ENCODE measurements at regions not wholly inside any gene's neighbourhood (a gene's known extent, or its start where the extent isn't known, plus 50 kb on each side); places are given as distances from the start of the nearest gene placed in this dataset.

GRCh38 chr5:143646961-143647360, 165.0 kb upstream of the HMHB1 start:
- Mint-ChIP-seq H3K4me3 (ENCODE audit: unreplicated experiment) (no peak overlapping the region), H3K36me3 (ENCODE audit: low read depth) (no peaks in the 10 kb centered on the region), H3K27ac (ENCODE audit: unreplicated experiment) (no peak overlapping the region), H3K9me3 (ENCODE audit: low read depth) (no peaks in the 10 kb centered on the region), H3K27me3 (ENCODE audit: low read depth) (no peaks in the 10 kb centered on the region), H3K4me1 (ENCODE audit: low read depth) (peaks cover 18% of the 10 kb centered on the region)
- no peak for DNase-seq (ENCODE audit: low spot score)
- no peak for TF ChIP-seq CTCF (IDR thresholded peaks at IDR 0.05)

DNA sequence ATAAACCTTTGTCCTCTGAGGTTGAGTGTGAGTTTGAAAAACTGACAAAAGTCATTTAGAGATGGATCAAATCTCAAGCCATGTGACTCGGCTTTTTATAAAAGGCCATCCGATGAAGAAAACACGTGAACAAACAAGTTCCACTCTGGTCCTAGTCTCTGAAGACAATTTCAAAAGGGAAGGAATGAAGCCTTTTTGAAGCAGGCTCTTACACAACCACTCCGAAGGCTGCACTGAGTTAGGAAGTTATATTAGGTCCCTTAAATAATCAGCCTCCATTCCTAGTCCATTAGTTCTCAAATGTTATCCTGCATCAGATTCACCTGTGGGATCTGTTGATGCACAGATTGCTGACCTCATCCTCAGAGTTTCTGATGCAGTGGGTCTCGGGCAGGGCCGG, 166.6 kb upstream of the HMHB1 start:
- H3K27ac Mint-ChIP-seq (ENCODE audit: unreplicated experiment) = no peak overlapping the region
- H3K9me3 Mint-ChIP-seq (ENCODE audit: low read depth) = no peaks in the 10 kb centered on the region
- H3K27me3 Mint-ChIP-seq (ENCODE audit: low read depth) = no peaks in the 10 kb centered on the region
- H3K4me1 Mint-ChIP-seq (ENCODE audit: low read depth) = peaks cover 24% of the 10 kb centered on the region
- no peak overlapping the region for H3K4me3 Mint-ChIP-seq (ENCODE audit: unreplicated experiment)
- DNase-seq (ENCODE audit: low spot score) = no peak
- no peak for TF ChIP-seq CTCF (IDR thresholded peaks at IDR 0.05)
- H3K36me3 Mint-ChIP-seq (ENCODE audit: low read depth) = no peaks in the 10 kb centered on the region

- TF ChIP-seq CTCF (IDR thresholded peaks at IDR 0.05) = no peak
- no peak overlapping the region for H3K27ac Mint-ChIP-seq (ENCODE audit: unreplicated experiment)
- no peaks in the 10 kb centered on the region for H3K27me3 Mint-ChIP-seq (ENCODE audit: low read depth)
- no peak for DNase-seq (ENCODE audit: low spot score)
- peaks cover 2% of the 10 kb centered on the region for H3K9me3 Mint-ChIP-seq (ENCODE audit: low read depth)
- no peak overlapping the region for H3K4me3 Mint-ChIP-seq (ENCODE audit: unreplicated experiment)
- H3K4me1 Mint-ChIP-seq (ENCODE audit: low read depth) = peaks cover 21% of the 10 kb centered on the region
- H3K36me3 Mint-ChIP-seq (ENCODE audit: low read depth) = no peaks in the 10 kb centered on the region
Observed at GRCh38 chr5:143644727-143645126, 167.2 kb upstream of the HMHB1 start.

DNA sequence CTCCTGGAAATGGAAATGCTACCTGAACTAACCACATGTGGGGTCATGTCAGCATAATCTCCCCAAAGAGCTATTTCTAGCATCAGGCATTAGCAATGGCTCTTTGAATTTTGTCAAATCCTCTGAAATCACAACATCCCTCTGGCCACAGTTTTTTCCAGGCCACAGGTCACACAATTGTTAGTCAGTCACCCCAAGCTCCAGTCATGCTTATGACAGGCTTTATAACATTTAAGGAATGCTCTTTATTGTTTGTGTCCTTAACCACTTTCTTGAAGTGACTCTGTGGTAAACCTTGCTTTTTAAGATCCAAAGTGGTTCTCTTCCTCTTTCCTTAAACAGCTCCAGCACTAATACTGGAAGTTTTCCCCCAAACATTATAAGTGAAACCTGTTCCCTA, 169.2 kb upstream of the HMHB1 start:
- H3K4me1 Mint-ChIP-seq (ENCODE audit: low read depth) = peaks cover 25% of the 10 kb centered on the region
- TF ChIP-seq CTCF (IDR thresholded peaks at IDR 0.05) = no peak
- no peak for DNase-seq (ENCODE audit: low spot score)
- no peaks in the 10 kb centered on the region for H3K27me3 Mint-ChIP-seq (ENCODE audit: low read depth)
- no peak overlapping the region for H3K4me3 Mint-ChIP-seq (ENCODE audit: unreplicated experiment)
- H3K9me3 Mint-ChIP-seq (ENCODE audit: low read depth) = peaks cover 2% of the 10 kb centered on the region
- H3K27ac Mint-ChIP-seq (ENCODE audit: unreplicated experiment) = no peak overlapping the region
- H3K36me3 Mint-ChIP-seq (ENCODE audit: low read depth) = no peaks in the 10 kb centered on the region

- TF ChIP-seq CTCF (IDR thresholded peaks at IDR 0.05) = no peak
- Mint-ChIP-seq H3K9me3 (ENCODE audit: low read depth) (peaks cover 2% of the 10 kb centered on the region), H3K27me3 (ENCODE audit: low read depth) (no peaks in the 10 kb centered on the region), H3K4me1 (ENCODE audit: low read depth) (peaks cover 36% of the 10 kb centered on the region), H3K36me3 (ENCODE audit: low read depth) (no peaks in the 10 kb centered on the region), H3K27ac (ENCODE audit: unreplicated experiment) (no peak overlapping the region), H3K4me3 (ENCODE audit: unreplicated experiment) (no peak overlapping the region)
- no peak for DNase-seq (ENCODE audit: low spot score)
Observed at GRCh38 chr5:143641549-143642355, 170.2 kb upstream of the HMHB1 start.

All from chondrocyte (in vitro differentiated cells).